Common myeloid progenitor, CD34-positive (primary cell): ENCODE measurements at regions not wholly inside any gene's neighbourhood (a gene's known extent, or its start where the extent isn't known, plus 50 kb on each side); places are given as distances from the start of the nearest gene placed in this dataset.

Experiments used
- CTCF ChIA-PET: fragments of 350-600 bp; sonication (Branson Sonifier 250); formaldehyde crosslinking; loops from one replicate; lab custom pipeline; 2021; ENCODE audit warnings: antibody characterized with exemption; lab: Charles Lee
- POLR2A ChIA-PET: fragments of 350-600 bp; sonication (Branson Sonifier 250); formaldehyde crosslinking; loops from one replicate; lab custom pipeline; 2021; ENCODE audit warnings: antibody characterized with exemption; lab: Charles Lee
- DNase-seq, 3 donors: peaks; one replicate each; pipeline versions ENCODE4 v3.0.0 to v3.0.0-alpha.2; 2013
- H3K27ac ChIP-seq, 2 experiments: 1 replicate in 1 of 2; 2 replicates in 1 of 2; pipeline ENCODE4 v1.7.0; 2013; ENCODE audit warnings: inconsistent platforms in 2 of 2, low read length in 2 of 2, mild to moderate bottlenecking in 2 of 2, low read depth in 1 of 2, moderate library complexity in 1 of 2; ENCODE audit not compliant: severe bottlenecking in 2 of 2, insufficient read depth in 1 of 2, poor library complexity in 1 of 2
- H3K27me3 ChIP-seq, 5 experiments: replicated peaks in 2 of 5; 1 replicate in 3 of 5; 2 replicates in 2 of 5; pipeline versions ENCODE4 v1.6.1 to v1.7.0; 2013; ENCODE audit warnings: low read length in 4 of 5, mild to moderate bottlenecking in 2 of 5, moderate library complexity in 2 of 5, inconsistent platforms in 1 of 5; ENCODE audit not compliant: insufficient read depth in 5 of 5, control insufficient read depth in 4 of 5
- H3K36me3 ChIP-seq, 4 experiments: 1 replicate in 2 of 4; 2 replicates in 2 of 4; pipeline versions ENCODE4 v1.6.1 to v1.7.0; 2013; ENCODE audit warnings: low read length in 3 of 4, control low read depth in 1 of 4, mild to moderate bottlenecking in 1 of 4; ENCODE audit not compliant: control insufficient read depth in 4 of 4, insufficient read depth in 4 of 4
- H3K4me1 ChIP-seq, 4 experiments: 1 replicate in 3 of 4; 2 replicates in 1 of 4; pipeline versions ENCODE4 v1.6.1 to v1.7.1; 2013; ENCODE audit warnings: low read length in 3 of 4, mild to moderate bottlenecking in 3 of 4, control low read depth in 1 of 4, inconsistent platforms in 1 of 4, moderate library complexity in 1 of 4; ENCODE audit not compliant: control insufficient read depth in 4 of 4, insufficient read depth in 4 of 4; ENCODE audit errors: control extremely low read depth in 1 of 4
- H3K4me3 ChIP-seq, 7 experiments: 1 replicate in 4 of 7; 2 replicates in 3 of 7; pipeline versions ENCODE4 v1.5.1 to v1.7.0; 2013; ENCODE audit warnings: mild to moderate bottlenecking in 7 of 7, low read length in 6 of 7, moderate library complexity in 6 of 7, inconsistent platforms in 2 of 7, low read depth in 2 of 7, control low read depth in 1 of 7; ENCODE audit not compliant: insufficient read depth in 4 of 7, control insufficient read depth in 1 of 7; ENCODE audit errors: extremely low read depth in 1 of 7
- H3K9me3 ChIP-seq, 5 experiments: 1 replicate in 4 of 5; 2 replicates in 1 of 5; pipeline versions ENCODE4 v1.6.1 to v1.7.1; 2013; ENCODE audit warnings: low read length in 4 of 5, mild to moderate bottlenecking in 2 of 5, inconsistent platforms in 1 of 5, low read depth in 1 of 5, moderate library complexity in 1 of 5; ENCODE audit not compliant: control insufficient read depth in 4 of 5, insufficient read depth in 2 of 5; ENCODE audit errors: control extremely low read depth in 1 of 5
- WGBS: methylation state at CpG from one replicate; pipeline ENCODE4 v1.1.5; 2013; ENCODE audit not compliant: insufficient coverage; 5-methylcytosine and 5-hydroxymethylcytosine counted together

GRCh38 chr13:44887515-44887914 is 101.8 kb downstream of the NUFIP1 start:
- Histone ChIP-seq H3K27ac (no peak overlapping the region), H3K36me3 (no peaks in the 10 kb centered on the region), H3K4me1 (no peaks in the 10 kb centered on the region), H3K4me3 (no peak overlapping the region), H3K27me3 (no peaks in the 10 kb centered on the region), H3K9me3 (no peaks in the 10 kb centered on the region)
- CTCF ChIA-PET, result no interaction called here
- WGBS, result 92% methylated on average over 2 of the region's 2 CpGs
- POLR2A ChIA-PET, result no interaction called here
- DNase-seq, result no peak

- POLR2A ChIA-PET, result no interaction called here
- DNase-seq, result no peak
- H3K27ac ChIP-seq, result no peak overlapping the region
Measured at GRCh38 chr13:44884076-44884729, 105.1 kb downstream of the NUFIP1 start.

GRCh38 chr13:44879452-44880058 is 109.7 kb downstream of the NUFIP1 start:
- DNase-seq, result peak; percentile 21 to 50 (median 48)
- H3K4me3 ChIP-seq, result no peak overlapping the region
- no peak overlapping the region for H3K27ac ChIP-seq
- no peaks in the 10 kb centered on the region for H3K4me1 ChIP-seq
- ChIA-PET POLR2A (no interaction called here), CTCF (no interaction called here)
- no peaks in the 10 kb centered on the region for H3K36me3 ChIP-seq
- 100% methylated on average over 1 of the region's 5 CpGs for WGBS
- peaks cover 0 to 8% (median 5%) of the 10 kb centered on the region in 5 experiments for H3K9me3 ChIP-seq
- no peaks in the 10 kb centered on the region for H3K27me3 ChIP-seq

More at GRCh38 chr13:44884076-44884729, 105.1 kb downstream of the NUFIP1 start:
- Histone ChIP-seq H3K4me3 (no peak overlapping the region), H3K4me1 (no peaks in the 10 kb centered on the region), H3K36me3 (no peaks in the 10 kb centered on the region), H3K27me3 (no peaks in the 10 kb centered on the region), H3K9me3 (no peaks in the 10 kb centered on the region)
- CTCF ChIA-PET, result no interaction called here
- WGBS, result 95% methylated on average over 3 of the region's 5 CpGs

GRCh38 chr13:44876782-44877324 is 112.4 kb downstream of the NUFIP1 start:
- no peaks in the 10 kb centered on the region for H3K27me3 ChIP-seq
- CTCF ChIA-PET, result interaction anchor here (1.3 to 1.5 kb wide), 2 partner anchors 40 to 393 kb away, joined by 3 to 4 read pairs; no protein-coding TSS in a partner anchor
- POLR2A ChIA-PET, result no interaction called here
- H3K27ac ChIP-seq, result no peak overlapping the region
- H3K4me1 ChIP-seq, result no peaks in the 10 kb centered on the region
- peak in 2 of 3 donors; percentile 4 to 11 for DNase-seq
- 91% methylated on average over 20 of the region's 22 CpGs for WGBS
- H3K36me3 ChIP-seq, result no peaks in the 10 kb centered on the region
- no peak overlapping the region for H3K4me3 ChIP-seq
- peaks cover 0 to 8% (median 5%) of the 10 kb centered on the region in 5 experiments for H3K9me3 ChIP-seq

GRCh38 chr13:44874886-44875630 is 114.2 kb downstream of the NUFIP1 start:
- POLR2A ChIA-PET, result no interaction called here
- no peak overlapping the region for H3K4me3 ChIP-seq
- no peaks in the 10 kb centered on the region for H3K4me1 ChIP-seq
- no peak for DNase-seq
- no peaks in the 10 kb centered on the region for H3K27me3 ChIP-seq
- H3K9me3 ChIP-seq, result peaks cover 0 to 8% (median 5%) of the 10 kb centered on the region in 5 experiments
- H3K27ac ChIP-seq, result no peak overlapping the region
- CTCF ChIA-PET, result no interaction called here
- no peaks in the 10 kb centered on the region for H3K36me3 ChIP-seq
- WGBS, result 98% methylated on average over 7 of the region's 8 CpGs

GRCh38 chr13:44874176-44874575 is 115.1 kb downstream of the NUFIP1 start:
- Histone ChIP-seq H3K4me1 (no peaks in the 10 kb centered on the region), H3K36me3 (no peaks in the 10 kb centered on the region), H3K27me3 (no peaks in the 10 kb centered on the region), H3K4me3 (no peak overlapping the region), H3K9me3 (peaks cover 0 to 8% (median 5%) of the 10 kb centered on the region in 5 experiments), H3K27ac (no peak overlapping the region)
- no peak for DNase-seq
- CTCF ChIA-PET, result no interaction called here
- POLR2A ChIA-PET, result no interaction called here
- 100% methylated on average over 5 of the region's 8 CpGs for WGBS
